Osteoblast (primary cell): ENCODE measurements at regions not wholly inside any gene's neighbourhood (a gene's known extent, or its start where the extent isn't known, plus 50 kb on each side); places are given as distances from the start of the nearest gene placed in this dataset.
A peak's percentile ranks its signal among the peaks of the same experiment; 100 is the strongest.

Source experiments
- DNase-seq: peaks from one replicate; pipeline ENCODE4 v3.0.0; 2011; ENCODE audit warnings: low spot score, mixed read lengths; ENCODE audit not compliant: insufficient read length; ENCODE audit errors: missing footprints
- H2AFZ ChIP-seq: 2 replicates; pipeline ENCODE4 v1.6.0; 2011; ENCODE audit warnings: mild to moderate bottlenecking, low read length
- H3K27ac ChIP-seq: 2 replicates; pipeline ENCODE4 v1.5.1; 2011; ENCODE audit warnings: mild to moderate bottlenecking, low read depth, low read length, moderate library complexity
- H3K27me3 ChIP-seq: 2 replicates; pipeline ENCODE4 v1.6.0; 2012; ENCODE audit warnings: mild to moderate bottlenecking, control low read depth, inconsistent platforms, low read length, moderate library complexity; ENCODE audit not compliant: insufficient read depth
- H3K36me3 ChIP-seq: 2 replicates; pipeline ENCODE4 v1.5.1; 2011; ENCODE audit warnings: mild to moderate bottlenecking, low read length, control low read depth, moderate library complexity; ENCODE audit not compliant: insufficient read depth
- H3K4me1 ChIP-seq: 2 replicates; pipeline ENCODE4 v1.5.1; 2011; ENCODE audit warnings: mild to moderate bottlenecking, low read length, control low read depth, moderate library complexity; ENCODE audit not compliant: insufficient read depth
- H3K4me2 ChIP-seq: 2 replicates; pipeline ENCODE4 v1.6.0; 2011; ENCODE audit warnings: mild to moderate bottlenecking, low read length; ENCODE audit not compliant: insufficient read depth
- H3K4me3 ChIP-seq: fragments of 200-600 bp; sonication (generic); 3 replicates; pipeline ENCODE4 v1.5.1; 2012; ENCODE audit warnings: mild to moderate bottlenecking, low read length, inconsistent platforms; ENCODE audit not compliant: insufficient read depth
- H3K79me2 ChIP-seq: 2 replicates; pipeline ENCODE4 v1.6.0; 2012; ENCODE audit warnings: mild to moderate bottlenecking, low read length, control low read depth, inconsistent platforms; ENCODE audit not compliant: insufficient read depth
- H3K9me3 ChIP-seq: 2 replicates; pipeline ENCODE4 v1.5.1; 2011; ENCODE audit warnings: low read depth, low read length, control low read depth
- H4K20me1 ChIP-seq: 2 replicates; pipeline ENCODE4 v1.6.0; 2012; ENCODE audit warnings: mild to moderate bottlenecking, low read length, control low read depth; ENCODE audit not compliant: insufficient read depth
- CTCF ChIP-seq: IDR thresholded peaks from 2 replicates; pipeline ENCODE4 v1.5.1; 2011; ENCODE audit warnings: mild to moderate bottlenecking, low read depth, low read length, moderate library complexity; ENCODE audit errors: extremely low read depth

DNA sequence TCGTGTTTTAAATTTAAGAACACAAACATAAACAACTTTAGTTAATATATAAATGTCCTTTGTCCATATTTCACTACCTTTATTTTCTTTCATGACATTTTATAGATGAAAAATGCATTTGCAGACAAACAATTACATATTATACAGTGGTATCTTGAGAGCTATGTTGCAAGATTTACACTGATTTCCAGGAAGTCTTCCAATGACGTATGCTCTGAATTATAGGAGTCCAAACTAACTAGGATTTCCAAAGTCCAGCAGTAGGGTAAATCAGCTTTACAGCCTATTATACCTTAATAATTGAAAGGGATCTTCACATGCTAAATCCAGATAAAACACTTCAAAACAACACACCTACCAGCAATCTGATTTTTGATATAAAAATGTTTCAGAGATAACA is 69.4 kb downstream of the HYCC1 start:
- Histone ChIP-seq H3K4me1 (peaks cover 7% of the 10 kb centered on the region), H3K4me2 (no peak overlapping the region), H4K20me1 (peaks cover 8% of the 10 kb centered on the region), H3K27me3 (no peaks in the 10 kb centered on the region), H3K27ac (peak overlapping the region; percentile 34), H3K36me3 (peaks cover 28% of the 10 kb centered on the region), H2AFZ (no peak overlapping the region), H3K9me3 (no peaks in the 10 kb centered on the region), H3K4me3 (no peak overlapping the region), H3K79me2 (peaks cover 2% of the 10 kb centered on the region)
- no peak for DNase-seq
- no peak for TF ChIP-seq CTCF

DNA sequence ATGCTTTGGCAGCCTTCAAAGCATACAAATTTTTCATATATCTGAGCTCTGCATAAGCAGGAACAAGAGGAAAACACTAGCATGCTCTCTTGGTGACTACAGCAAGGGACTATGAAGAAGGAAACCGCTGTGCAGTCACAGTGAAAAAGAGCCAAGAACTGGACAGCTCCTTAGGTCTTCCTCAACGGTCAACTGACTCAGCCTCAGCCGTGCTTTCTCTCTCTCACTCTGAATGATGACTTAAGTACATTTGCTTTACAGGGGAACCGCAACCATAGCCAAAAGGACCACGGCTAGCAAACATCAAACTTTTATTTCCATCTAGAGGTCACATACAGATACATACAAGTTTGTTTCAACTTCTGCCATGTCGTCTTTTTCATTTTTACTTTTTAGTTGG is 69.9 kb downstream of the HYCC1 start:
- H2AFZ ChIP-seq, result no peak overlapping the region
- H3K9me3 ChIP-seq, result no peaks in the 10 kb centered on the region
- TF ChIP-seq CTCF, result no peak
- H3K27ac ChIP-seq, result peak overlapping the region; percentile 32
- H3K4me3 ChIP-seq, result no peak overlapping the region
- peaks cover 7% of the 10 kb centered on the region for H3K4me1 ChIP-seq
- H4K20me1 ChIP-seq, result peaks cover 8% of the 10 kb centered on the region
- peaks cover 28% of the 10 kb centered on the region for H3K36me3 ChIP-seq
- DNase-seq, result peak; percentile 29
- H3K79me2 ChIP-seq, result peaks cover 2% of the 10 kb centered on the region
- H3K4me2 ChIP-seq, result no peak overlapping the region
- H3K27me3 ChIP-seq, result no peaks in the 10 kb centered on the region

- H2AFZ ChIP-seq, result no peak overlapping the region
- no peak for DNase-seq
- no peak overlapping the region for H3K4me2 ChIP-seq
- no peaks in the 10 kb centered on the region for H3K27me3 ChIP-seq
- H3K36me3 ChIP-seq, result peaks cover 18% of the 10 kb centered on the region
- TF ChIP-seq CTCF, result no peak
- H3K27ac ChIP-seq, result no peak overlapping the region
- H3K9me3 ChIP-seq, result no peaks in the 10 kb centered on the region
- H3K79me2 ChIP-seq, result peaks cover 2% of the 10 kb centered on the region
- H3K4me3 ChIP-seq, result no peak overlapping the region
- H3K4me1 ChIP-seq, result peaks cover 7% of the 10 kb centered on the region
- H4K20me1 ChIP-seq, result peaks cover 8% of the 10 kb centered on the region
These were observed 71.7 kb downstream of the HYCC1 start for GRCh38 chr7:22942191-22942590.

- no peak overlapping the region for H2AFZ ChIP-seq
- H3K27me3 ChIP-seq, result no peaks in the 10 kb centered on the region
- no peak overlapping the region for H3K4me3 ChIP-seq
- peaks cover 8% of the 10 kb centered on the region for H4K20me1 ChIP-seq
- DNase-seq, result peak; percentile 6
- no peak overlapping the region for H3K4me2 ChIP-seq
- no peak overlapping the region for H3K27ac ChIP-seq
- peaks cover 8% of the 10 kb centered on the region for H3K36me3 ChIP-seq
- no peaks in the 10 kb centered on the region for H3K9me3 ChIP-seq
- H3K4me1 ChIP-seq, result peaks cover 17% of the 10 kb centered on the region
- TF ChIP-seq CTCF, result no peak
- peaks cover 2% of the 10 kb centered on the region for H3K79me2 ChIP-seq
These were observed 74.1 kb downstream of the HYCC1 start for GRCh38 chr7:22939842-22940241.
